Panc1 (cell line): ENCODE measurements at regions not wholly inside any gene's neighbourhood (a gene's known extent, or its start where the extent isn't known, plus 50 kb on each side); places are given as distances from the start of the nearest gene placed in this dataset.
"Not testable (repeated sequence)": the region's sequence is repeated elsewhere in the genome, so short reads cannot be mapped to it uniquely, and the experiment has no call there.

Experiments used
- ATAC-seq: fragments of 200-7000 bp; cut with Tn5 transposase; 2 replicates; pipeline ENCODE4 v1.9.1; 2020; ENCODE audit warnings: mild to moderate bottlenecking, moderate library complexity
- BruUV-seq: library from RNA; stranded (reverse); fragments of 400-500 nt; replicated peaks from 2 replicates; lab custom pipeline; 2021; lab: Mats Ljungman, UMichigan
- CTCF ChIA-PET: fragments of 300-600 bp; sonication (Branson Sonifier 250); formaldehyde crosslinking; loops from one replicate; lab custom pipeline; 2022; ENCODE audit warnings: antibody characterized with exemption; lab: Charles Lee
- POLR2A ChIA-PET: fragments of 300-600 bp; sonication (Branson Sonifier 250); formaldehyde crosslinking; loops from one replicate; lab custom pipeline; 2022; ENCODE audit warnings: antibody characterized with exemption; lab: Charles Lee
- DNase-seq: peaks from one replicate; pipeline ENCODE4 v3.0.0-alpha.2; 2010; ENCODE audit warnings: low read depth, low spot score
- H3K27ac ChIP-seq: 2 replicates; pipeline ENCODE4 v1.5.1; 2011; ENCODE audit warnings: mild to moderate bottlenecking, low read length, inconsistent platforms
- H3K27me3 ChIP-seq: fragments of 200-500 bp; sonication (Bioruptor generic); 2 replicates; pipeline ENCODE4 v1.6.0; 2014; ENCODE audit warnings: low read length, inconsistent platforms; ENCODE audit not compliant: control insufficient read depth, insufficient read depth
- H3K36me3 ChIP-seq: fragments of 200-500 bp; sonication (Bioruptor generic); 2 replicates; pipeline ENCODE4 v1.5.1; 2014; ENCODE audit warnings: inconsistent platforms, mild to moderate bottlenecking, low read length, moderate library complexity; ENCODE audit not compliant: control insufficient read depth, insufficient read depth
- H3K4me1 ChIP-seq: 2 replicates; pipeline ENCODE4 v1.5.1; 2011; ENCODE audit warnings: inconsistent platforms, mild to moderate bottlenecking, low read length, moderate library complexity; ENCODE audit not compliant: control insufficient read depth, insufficient read depth
- H3K4me3 ChIP-seq, 2 experiments: 2 replicates each; pipeline ENCODE4 v1.5.1; 2011 to 2012; ENCODE audit warnings: low read depth in 2 of 2, low read length in 2 of 2, mild to moderate bottlenecking in 2 of 2, inconsistent platforms in 1 of 2, moderate library complexity in 1 of 2
- H3K9me3 ChIP-seq: fragments of 200-500 bp; sonication (Bioruptor generic); 2 replicates; pipeline ENCODE4 v1.5.1; 2014; ENCODE audit warnings: low read depth, mild to moderate bottlenecking, inconsistent platforms, low read length, moderate library complexity; ENCODE audit not compliant: control insufficient read depth, insufficient read depth
- CTCF ChIP-seq: fragments of 450-650 bp; IDR thresholded peaks from 2 replicates; pipeline ENCODE4 v1.5.1; 2017; ENCODE audit warnings: mild to moderate bottlenecking
- in situ Hi-C: cut with HindIII; loops from 2 replicates; pipeline ENCODE4 v1.10.0; 2016; ENCODE audit warnings: low sequenced_read_pairs, low pct_unique_long_range_greater_than_20kb
- intact Hi-C: fragments of 100-400 bp; cut with micrococcal nuclease; formaldehyde crosslinking; loops from one replicate; pipeline ENCODE4 v1.10.0; 2022; ENCODE audit not compliant: unreplicated experiment

GRCh38 chr17:18546514-18547398 lies 70.2 kb downstream of the LGALS9C start:
- H3K4me3 ChIP-seq, BruUV-seq, DNase-seq, intact Hi-C loops, H3K27ac ChIP-seq, H3K4me1 ChIP-seq, H3K27me3 ChIP-seq, CTCF ChIA-PET, ATAC-seq, in situ Hi-C loops, POLR2A ChIA-PET, H3K36me3 ChIP-seq, H3K9me3 ChIP-seq: not testable (repeated sequence)

GRCh38 chr17:18557086-18557485 lies 80.5 kb downstream of the LGALS9C start:
- DNase-seq, POLR2A ChIA-PET, H3K27ac ChIP-seq, CTCF ChIA-PET, H3K27me3 ChIP-seq, H3K9me3 ChIP-seq, H3K4me3 ChIP-seq, intact Hi-C loops, H3K4me1 ChIP-seq, ATAC-seq, in situ Hi-C loops, H3K36me3 ChIP-seq, BruUV-seq: not testable (repeated sequence)

DNA sequence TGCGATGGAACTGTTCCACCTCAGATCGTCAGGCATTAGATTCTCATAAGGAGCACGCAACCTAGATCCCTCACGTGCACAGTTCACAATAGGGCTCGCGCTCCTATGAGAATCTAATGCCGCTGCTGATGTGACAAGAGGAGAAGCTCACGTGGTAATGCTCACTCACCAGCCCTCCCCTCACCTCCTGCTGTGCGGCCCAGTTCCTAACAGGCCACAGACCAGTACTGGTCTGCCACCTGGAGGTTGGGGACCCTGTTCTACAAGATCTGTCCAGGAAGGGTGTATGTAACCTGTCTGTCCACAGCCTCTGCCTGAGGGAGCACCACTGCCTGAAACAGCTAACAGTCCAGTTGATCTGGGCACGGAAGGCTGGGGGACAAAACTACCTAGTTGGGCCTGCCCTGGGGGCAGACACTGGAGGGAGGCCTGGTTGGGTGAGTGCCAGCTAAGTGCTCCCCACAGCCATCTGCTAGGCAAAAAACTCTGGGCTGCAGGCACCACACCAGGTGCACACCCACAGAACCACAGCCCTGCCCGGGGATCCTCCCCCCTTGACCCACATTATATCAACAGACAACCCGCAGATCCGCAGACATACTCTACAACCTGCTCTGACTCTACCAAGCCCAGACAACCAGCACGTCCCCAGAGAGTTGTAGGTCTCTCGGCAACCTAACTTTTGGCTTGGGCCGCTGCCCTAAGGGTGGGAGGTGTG lies 80.7 kb downstream of the TBC1D28 start:
- H3K4me1 ChIP-seq, POLR2A ChIA-PET, BruUV-seq, DNase-seq, H3K27me3 ChIP-seq, H3K36me3 ChIP-seq, H3K9me3 ChIP-seq, CTCF ChIA-PET, in situ Hi-C loops, H3K27ac ChIP-seq, H3K4me3 ChIP-seq, intact Hi-C loops: not testable (repeated sequence)
- peak; percentile 45; the same call in 1 of the 2 replicates for ATAC-seq

DNA sequence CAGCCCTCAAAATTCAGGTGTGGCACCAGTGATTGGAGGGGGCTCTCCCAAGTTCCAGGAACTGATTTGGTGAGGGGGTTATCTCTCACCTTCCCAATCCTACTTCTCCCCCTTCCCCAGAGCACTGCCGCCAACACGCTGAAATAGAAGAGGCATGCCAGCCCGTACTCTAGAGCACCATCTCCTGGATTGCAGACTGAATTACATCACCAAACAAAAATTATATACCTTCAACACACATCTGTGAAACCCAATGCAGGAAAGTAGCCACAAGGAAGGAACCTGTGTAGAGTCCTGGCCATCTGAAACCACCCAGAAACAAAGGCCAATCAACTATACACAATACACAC lies 80.1 kb downstream of the TBC1D28 start:
- CTCF ChIA-PET, H3K27ac ChIP-seq, H3K9me3 ChIP-seq, H3K27me3 ChIP-seq, H3K36me3 ChIP-seq, H3K4me3 ChIP-seq, POLR2A ChIA-PET, intact Hi-C loops, H3K4me1 ChIP-seq, in situ Hi-C loops, BruUV-seq: not testable (repeated sequence)
- ATAC-seq (peak; percentile 63; the same call in 1 of the 2 replicates), DNase-seq (peak; percentile 7)
- peak; percentile 75 for TF ChIP-seq CTCF

GRCh38 chr17:18568108-18568995 lies 75.8 kb downstream of the TBC1D28 start:
- H3K36me3 ChIP-seq, H3K4me1 ChIP-seq, ATAC-seq, POLR2A ChIA-PET, BruUV-seq, H3K27ac ChIP-seq, H3K27me3 ChIP-seq, H3K4me3 ChIP-seq, H3K9me3 ChIP-seq, CTCF ChIA-PET, intact Hi-C loops, in situ Hi-C loops, DNase-seq: not testable (repeated sequence)

GRCh38 chr17:18569489-18569913 lies 74.7 kb downstream of the TBC1D28 start:
- intact Hi-C loops, H3K9me3 ChIP-seq, H3K4me1 ChIP-seq, in situ Hi-C loops, DNase-seq, CTCF ChIA-PET, H3K36me3 ChIP-seq, H3K27ac ChIP-seq, POLR2A ChIA-PET, H3K4me3 ChIP-seq, ATAC-seq, BruUV-seq, H3K27me3 ChIP-seq: not testable (repeated sequence)
